ENCODE measurements at regions not wholly inside any gene's neighbourhood (a gene's known extent, or its start where the extent isn't known, plus 50 kb on each side); places are given as distances from the start of the nearest gene placed in this dataset.

DNA sequence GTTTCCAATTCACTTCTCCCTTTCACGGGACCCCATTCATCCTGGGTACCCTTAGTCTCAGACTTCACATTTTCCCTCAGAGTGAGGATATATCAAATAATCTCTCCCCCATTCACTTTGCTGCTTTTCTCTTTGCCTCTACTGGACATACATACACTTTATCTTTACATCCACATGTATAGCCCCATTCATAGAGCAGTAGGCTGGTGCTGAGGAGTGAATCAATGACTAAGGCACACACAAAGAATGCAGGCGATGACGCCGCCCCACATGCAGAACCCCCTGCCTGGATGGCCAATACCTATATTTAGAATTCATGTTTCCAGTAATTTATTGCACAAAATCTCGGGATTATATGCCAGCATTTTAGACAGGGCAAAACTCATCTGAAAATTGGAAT lies 554.3 kb upstream of the TENM3 start:
- TF ChIP-seq, protein P1, sequence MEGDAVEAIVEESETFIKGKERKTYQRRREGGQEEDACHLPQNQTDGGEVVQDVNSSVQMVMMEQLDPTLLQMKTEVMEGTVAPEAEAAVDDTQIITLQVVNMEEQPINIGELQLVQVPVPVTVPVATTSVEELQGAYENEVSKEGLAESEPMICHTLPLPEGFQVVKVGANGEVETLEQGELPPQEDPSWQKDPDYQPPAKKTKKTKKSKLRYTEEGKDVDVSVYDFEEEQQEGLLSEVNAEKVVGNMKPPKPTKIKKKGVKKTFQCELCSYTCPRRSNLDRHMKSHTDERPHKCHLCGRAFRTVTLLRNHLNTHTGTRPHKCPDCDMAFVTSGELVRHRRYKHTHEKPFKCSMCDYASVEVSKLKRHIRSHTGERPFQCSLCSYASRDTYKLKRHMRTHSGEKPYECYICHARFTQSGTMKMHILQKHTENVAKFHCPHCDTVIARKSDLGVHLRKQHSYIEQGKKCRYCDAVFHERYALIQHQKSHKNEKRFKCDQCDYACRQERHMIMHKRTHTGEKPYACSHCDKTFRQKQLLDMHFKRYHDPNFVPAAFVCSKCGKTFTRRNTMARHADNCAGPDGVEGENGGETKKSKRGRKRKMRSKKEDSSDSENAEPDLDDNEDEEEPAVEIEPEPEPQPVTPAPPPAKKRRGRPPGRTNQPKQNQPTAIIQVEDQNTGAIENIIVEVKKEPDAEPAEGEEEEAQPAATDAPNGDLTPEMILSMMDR (IDR thresholded peaks at IDR 0.05; ENCODE audit: insufficient read depth in 1 of 2, low read depth in 1 of 2, low read length in 1 of 2, severe bottlenecking in 1 of 2, unreplicated experiment in 1 of 2) = no peak
- Mint-ChIP-seq H3K4me1 (ENCODE audit: low read depth, unreplicated experiment) (no peaks in the 10 kb centered on the region), H3K27ac (ENCODE audit: unreplicated experiment) (no peak overlapping the region), H3K27me3 (ENCODE audit: insufficient read depth, unreplicated experiment) (peaks cover 5% of the 10 kb centered on the region), H3K4me3 (ENCODE audit: unreplicated experiment) (no peak overlapping the region), H3K9me3 (ENCODE audit: unreplicated experiment) (no peaks in the 10 kb centered on the region), H3K36me3 (ENCODE audit: insufficient read depth, unreplicated experiment) (no peaks in the 10 kb centered on the region)
- intact Hi-C loops (cut with micrococcal nuclease; ENCODE audit: unreplicated experiment) = no loop called here
- no peaks in the 10 kb centered on the region for H3K36me3 ChIP-seq (ENCODE audit: control insufficient read depth, insufficient read depth, low read length)
- CTCF ChIA-PET = no interaction called here
- no peak overlapping the region for H3K4me3 ChIP-seq (ENCODE audit: low read depth, low read length)
- H3K27me3 ChIP-seq (replicated peaks; ENCODE audit: control insufficient read depth, insufficient read depth, low read length) = no peaks in the 10 kb centered on the region
- no peaks in the 10 kb centered on the region for H3K4me1 ChIP-seq
- no peaks in the 10 kb centered on the region for H3K9me3 ChIP-seq
- POLR2A ChIA-PET = no interaction called here
- no peak for DNase-seq
- no TSS peak for BruUV-seq (replicated peaks)

DNA sequence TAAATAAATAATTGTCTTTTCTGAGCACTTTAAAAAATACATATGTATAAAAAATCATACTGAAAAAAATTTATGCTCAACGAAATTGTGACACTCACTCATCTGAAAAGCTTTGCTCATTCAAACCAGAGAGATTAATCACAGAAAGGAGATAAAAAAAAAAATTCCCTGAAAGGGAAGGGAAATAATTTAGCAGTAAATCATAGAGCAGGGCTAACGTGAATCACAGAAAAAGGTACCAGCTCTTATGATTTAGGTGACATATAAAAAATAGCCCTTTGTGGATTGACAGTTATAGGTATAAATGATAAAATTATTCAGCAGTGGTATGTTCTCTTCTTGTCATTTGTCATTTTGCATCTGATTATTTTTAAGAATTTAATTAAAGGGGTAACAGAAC lies 552.7 kb upstream of the TENM3 start:
- Histone ChIP-seq H3K36me3 (ENCODE audit: control insufficient read depth, insufficient read depth, low read length) (no peaks in the 10 kb centered on the region), H3K9me3 (no peaks in the 10 kb centered on the region), H3K4me3 (ENCODE audit: low read depth, low read length) (no peak overlapping the region), H3K27me3 (replicated peaks; ENCODE audit: control insufficient read depth, insufficient read depth, low read length) (no peaks in the 10 kb centered on the region), H3K4me1 (no peaks in the 10 kb centered on the region)
- H3K36me3 Mint-ChIP-seq (ENCODE audit: insufficient read depth, unreplicated experiment) = no peaks in the 10 kb centered on the region
- H3K27me3 Mint-ChIP-seq (ENCODE audit: insufficient read depth, unreplicated experiment) = peaks cover 5% of the 10 kb centered on the region
- H3K9me3 Mint-ChIP-seq (ENCODE audit: unreplicated experiment) = no peaks in the 10 kb centered on the region
- H3K4me3 Mint-ChIP-seq (ENCODE audit: unreplicated experiment) = no peak overlapping the region
- BruUV-seq (replicated peaks) = no TSS peak
- DNase-seq = no peak
- intact Hi-C loops (cut with micrococcal nuclease; ENCODE audit: unreplicated experiment) = no loop called here
- H3K4me1 Mint-ChIP-seq (ENCODE audit: low read depth, unreplicated experiment) = no peaks in the 10 kb centered on the region
- POLR2A ChIA-PET = no interaction called here
- TF ChIP-seq, protein P1 (IDR thresholded peaks at IDR 0.05; ENCODE audit: insufficient read depth in 1 of 2, low read depth in 1 of 2, low read length in 1 of 2, severe bottlenecking in 1 of 2, unreplicated experiment in 1 of 2) = no peak
- no peak overlapping the region for H3K27ac Mint-ChIP-seq (ENCODE audit: unreplicated experiment)
- CTCF ChIA-PET = no interaction called here

DNA sequence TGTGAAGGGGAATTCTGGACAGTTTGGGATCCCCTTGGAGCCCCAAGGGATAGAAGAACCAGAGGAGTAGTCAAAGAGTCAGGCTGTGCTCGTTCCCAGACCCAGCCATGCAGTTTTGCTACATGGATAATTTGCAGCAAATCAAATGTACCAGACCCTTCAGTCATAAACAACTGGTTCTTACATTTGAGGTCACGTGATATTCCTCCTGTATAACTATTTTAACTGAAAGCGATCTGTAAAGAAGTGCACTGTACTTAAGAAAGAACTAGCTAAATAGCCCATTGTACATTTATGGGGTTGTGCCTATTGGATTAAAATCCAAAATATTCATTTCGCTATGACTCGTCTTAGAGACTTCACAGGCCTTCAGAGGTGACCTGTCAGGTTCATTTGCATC lies 550.2 kb upstream of the TENM3 start:
- intact Hi-C loops (cut with micrococcal nuclease; ENCODE audit: unreplicated experiment) = no loop called here
- DNase-seq = no peak
- ChIA-PET CTCF (no interaction called here), POLR2A (no interaction called here)
- Mint-ChIP-seq H3K27ac (ENCODE audit: unreplicated experiment) (no peak overlapping the region), H3K27me3 (ENCODE audit: insufficient read depth, unreplicated experiment) (peaks cover 11% of the 10 kb centered on the region), H3K4me3 (ENCODE audit: unreplicated experiment) (no peak overlapping the region), H3K9me3 (ENCODE audit: unreplicated experiment) (no peaks in the 10 kb centered on the region), H3K36me3 (ENCODE audit: insufficient read depth, unreplicated experiment) (no peaks in the 10 kb centered on the region), H3K4me1 (ENCODE audit: low read depth, unreplicated experiment) (no peaks in the 10 kb centered on the region)
- TF ChIP-seq, protein P1 (IDR thresholded peaks at IDR 0.05; ENCODE audit: insufficient read depth in 1 of 2, low read depth in 1 of 2, low read length in 1 of 2, severe bottlenecking in 1 of 2, unreplicated experiment in 1 of 2) = no peak
- BruUV-seq (replicated peaks) = no TSS peak
- no peaks in the 10 kb centered on the region for H3K27me3 ChIP-seq (replicated peaks; ENCODE audit: control insufficient read depth, insufficient read depth, low read length)
- no peaks in the 10 kb centered on the region for H3K4me1 ChIP-seq
- no peaks in the 10 kb centered on the region for H3K9me3 ChIP-seq
- H3K4me3 ChIP-seq (ENCODE audit: low read depth, low read length) = no peak overlapping the region
- H3K36me3 ChIP-seq (ENCODE audit: control insufficient read depth, insufficient read depth, low read length) = no peaks in the 10 kb centered on the region

Measured in Caco-2 (cell line).